ENCODE measurements at regions not wholly inside any gene's neighbourhood (a gene's known extent, or its start where the extent isn't known, plus 50 kb on each side); places are given as distances from the start of the nearest gene placed in this dataset.

DNA sequence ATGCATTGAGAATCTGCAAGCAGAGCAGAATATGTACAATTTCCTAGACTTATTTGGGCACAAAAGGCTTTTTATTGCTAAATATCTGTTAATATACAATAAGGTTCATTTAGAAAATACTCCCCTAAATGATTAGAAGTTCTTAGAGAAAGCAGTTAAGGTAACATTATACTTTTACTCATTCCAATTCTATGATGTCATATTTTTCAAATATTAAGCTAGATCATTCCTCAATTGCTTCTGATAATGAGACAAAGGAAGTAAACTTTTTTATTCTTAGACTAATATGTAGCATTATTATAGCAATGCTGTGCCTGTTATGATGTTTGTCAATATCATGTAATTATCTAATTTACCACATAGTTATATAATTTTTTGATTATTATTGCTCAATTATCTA is 447.0 kb downstream of the SLC16A7 start:
- Histone ChIP-seq H3K4me3 (ENCODE audit: extremely low read depth in 1 of 4, insufficient read depth in 2 of 4, low read depth in 3 of 4, low read length in 4 of 4) (no peak overlapping the region), H4K5ac (ENCODE audit: insufficient read length, low read depth, low read length) (no peak overlapping the region), H3K4ac (replicated peaks; ENCODE audit: insufficient read length, low read depth, low read length) (no peak overlapping the region), H2AFZ (ENCODE audit: low read length) (no peak overlapping the region), H2BK12ac (ENCODE audit: low read depth, low read length) (no peak overlapping the region), H3K23ac (ENCODE audit: insufficient read length) (no peak overlapping the region), H3K79me1 (ENCODE audit: low read depth, low read length) (no peaks in the 10 kb centered on the region), H3K9me3 (ENCODE audit: insufficient read depth in 2 of 2, low read depth in 1 of 2, low read length in 1 of 2) (no peaks in the 10 kb centered on the region), H2BK120ac (replicated peaks; ENCODE audit: low read depth, low read length) (no peak overlapping the region), H3K4me2 (ENCODE audit: insufficient read depth in 1 of 2, low read depth in 2 of 2, low read length in 2 of 2) (no peak overlapping the region), H3K9ac (replicated peaks in 1 of 4; ENCODE audit: extremely low read depth in 1 of 4, low read depth in 3 of 4, low read length in 3 of 4) (no peak overlapping the region), H3K18ac (ENCODE audit: extremely low read depth, low read length) (no peak overlapping the region), H3K79me2 (ENCODE audit: control insufficient read depth in 1 of 2, insufficient read depth in 2 of 2, low read length in 2 of 2) (no peaks in the 10 kb centered on the region), H3K36me3 (ENCODE audit: control insufficient read depth in 2 of 4, insufficient read depth in 4 of 4, low read length in 3 of 4) (no peaks in the 10 kb centered on the region), H4K20me1 (replicated peaks in 1 of 2; ENCODE audit: control insufficient read depth in 1 of 2, insufficient read depth in 2 of 2, low read length in 2 of 2) (no peaks in the 10 kb centered on the region), H3K56ac (replicated peaks; ENCODE audit: insufficient read length, low read depth, low read length) (no peak overlapping the region), H4K8ac (ENCODE audit: extremely low read depth, insufficient read depth, low read length) (no peak overlapping the region), H2BK20ac (ENCODE audit: low read length) (no peak overlapping the region), H2BK5ac (ENCODE audit: low read depth, low read length) (no peak overlapping the region), H3K4me1 (replicated peaks in 1 of 4; ENCODE audit: control insufficient read depth in 3 of 4, insufficient read depth in 4 of 4, low read length in 3 of 4) (no peaks in the 10 kb centered on the region), H3K27ac (ENCODE audit: low read depth, low read length) (no peak overlapping the region), H3K27me3 (replicated peaks in 1 of 4; ENCODE audit: control insufficient read depth in 3 of 4, extremely low read depth in 1 of 4, insufficient read depth in 3 of 4, low read length in 3 of 4) (no peaks in the 10 kb centered on the region), H4K91ac (replicated peaks; ENCODE audit: insufficient read length, low read length) (no peak overlapping the region), H3K14ac (ENCODE audit: insufficient read length) (no peak overlapping the region), H3K23me2 (ENCODE audit: low read depth, low read length) (no peaks in the 10 kb centered on the region), H2BK15ac (ENCODE audit: low read length) (no peak overlapping the region), H2AK5ac (ENCODE audit: low read depth, low read length) (no peak overlapping the region)
- POLR2A ChIA-PET (ENCODE audit: partially characterized antibody) = no interaction called here
- DNase-seq (ENCODE audit: low read depth in 1 of 2, low spot score in 2 of 2) (no peak), FAIRE-seq (no peak)
- CTCF ChIA-PET (ENCODE audit: partially characterized antibody) = interaction anchor here (1.3 kb wide), 1 partner anchor 11 kb away, joined by 5 read pairs; no protein-coding TSS in a partner anchor
- TF ChIP-seq POU5F1 (IDR thresholded peaks at IDR 0.05; ENCODE audit: low read depth, low read length) (no peak), EP300 (IDR thresholded peaks at IDR 0.05; ENCODE audit: borderline replicate concordance in 1 of 2, low read depth in 2 of 2, low read length in 2 of 2) (no peak), SRF (IDR thresholded peaks at IDR 0.05; ENCODE audit: low read depth, low read length) (no peak), YY1 (IDR thresholded peaks at IDR 0.05; ENCODE audit: low read depth, low read length) (no peak), TBP (IDR thresholded peaks at IDR 0.05; ENCODE audit: low read depth, low read length) (no peak), SP2 (IDR thresholded peaks at IDR 0.05; ENCODE audit: low read length) (no peak), JUN (IDR thresholded peaks at IDR 0.05; ENCODE audit: low read depth, low read length) (no peak), SIX5 (IDR thresholded peaks at IDR 0.05; ENCODE audit: low read depth, low read length) (no peak), ASH2L (IDR thresholded peaks at IDR 0.05; ENCODE audit: low read length) (no peak), TCF12 (IDR thresholded peaks at IDR 0.05; ENCODE audit: low read depth, low read length) (no peak), NRF1 (IDR thresholded peaks at IDR 0.05; ENCODE audit: low read depth, low read length) (no peak)
- TF ChIP-seq, protein P1, sequence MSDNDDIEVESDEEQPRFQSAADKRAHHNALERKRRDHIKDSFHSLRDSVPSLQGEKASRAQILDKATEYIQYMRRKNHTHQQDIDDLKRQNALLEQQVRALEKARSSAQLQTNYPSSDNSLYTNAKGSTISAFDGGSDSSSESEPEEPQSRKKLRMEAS (IDR thresholded peaks at IDR 0.05) = no peak
- TF ChIP-seq, protein P2, sequence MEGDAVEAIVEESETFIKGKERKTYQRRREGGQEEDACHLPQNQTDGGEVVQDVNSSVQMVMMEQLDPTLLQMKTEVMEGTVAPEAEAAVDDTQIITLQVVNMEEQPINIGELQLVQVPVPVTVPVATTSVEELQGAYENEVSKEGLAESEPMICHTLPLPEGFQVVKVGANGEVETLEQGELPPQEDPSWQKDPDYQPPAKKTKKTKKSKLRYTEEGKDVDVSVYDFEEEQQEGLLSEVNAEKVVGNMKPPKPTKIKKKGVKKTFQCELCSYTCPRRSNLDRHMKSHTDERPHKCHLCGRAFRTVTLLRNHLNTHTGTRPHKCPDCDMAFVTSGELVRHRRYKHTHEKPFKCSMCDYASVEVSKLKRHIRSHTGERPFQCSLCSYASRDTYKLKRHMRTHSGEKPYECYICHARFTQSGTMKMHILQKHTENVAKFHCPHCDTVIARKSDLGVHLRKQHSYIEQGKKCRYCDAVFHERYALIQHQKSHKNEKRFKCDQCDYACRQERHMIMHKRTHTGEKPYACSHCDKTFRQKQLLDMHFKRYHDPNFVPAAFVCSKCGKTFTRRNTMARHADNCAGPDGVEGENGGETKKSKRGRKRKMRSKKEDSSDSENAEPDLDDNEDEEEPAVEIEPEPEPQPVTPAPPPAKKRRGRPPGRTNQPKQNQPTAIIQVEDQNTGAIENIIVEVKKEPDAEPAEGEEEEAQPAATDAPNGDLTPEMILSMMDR (IDR thresholded peaks at IDR 0.05; ENCODE audit: control extremely low read depth in 1 of 3, insufficient read depth in 1 of 3, low read depth in 1 of 3, low read length in 3 of 3) = no peak
- TF ChIP-seq, protein P3, sequence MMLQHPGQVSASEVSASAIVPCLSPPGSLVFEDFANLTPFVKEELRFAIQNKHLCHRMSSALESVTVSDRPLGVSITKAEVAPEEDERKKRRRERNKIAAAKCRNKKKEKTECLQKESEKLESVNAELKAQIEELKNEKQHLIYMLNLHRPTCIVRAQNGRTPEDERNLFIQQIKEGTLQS (IDR thresholded peaks at IDR 0.05; ENCODE audit: insufficient read depth, low read depth, low read length) = no peak
